ENCODE measurements at regions not wholly inside any gene's neighbourhood (a gene's known extent, or its start where the extent isn't known, plus 50 kb on each side); places are given as distances from the start of the nearest gene placed in this dataset.

- no peaks in the 10 kb centered on the region; the same call in 2 of the 3 replicates for H3K36me3 Mint-ChIP-seq (ENCODE audit: low read depth)
- H3F3A ChIP-seq (replicated peaks; ENCODE audit: low read depth) = no peaks in the 10 kb centered on the region
- H3K4me3 ChIP-seq = no peak overlapping the region
- DNase-seq (ENCODE audit: low spot score) (no peak), ATAC-seq (no peak)
- H3K4me3 Mint-ChIP-seq = no peak overlapping the region
- no peaks in the 10 kb centered on the region for H3K36me3 ChIP-seq (ENCODE audit: insufficient read depth)
- H3K79me2 ChIP-seq (replicated peaks; ENCODE audit: insufficient read depth) = no peaks in the 10 kb centered on the region
- H3K27ac Mint-ChIP-seq = no peak overlapping the region
- H3K27me3 ChIP-seq (ENCODE audit: insufficient read depth) = no peaks in the 10 kb centered on the region
- peaks cover 14% of the 10 kb centered on the region for H3K9me3 Mint-ChIP-seq
- no peaks in the 10 kb centered on the region for H4K20me1 ChIP-seq (replicated peaks; ENCODE audit: insufficient read depth)
- H3K4me2 ChIP-seq = no peak overlapping the region
- H3K27ac ChIP-seq (ENCODE audit: low read depth) = no peak overlapping the region
- H2AFZ ChIP-seq = no peak overlapping the region
- no peaks in the 10 kb centered on the region for H3K4me1 ChIP-seq (ENCODE audit: insufficient read depth)
- no peak for TF ChIP-seq ZNF331 (CRISPR knock-in tag; IDR thresholded peaks at IDR 0.05; ENCODE audit: low read depth)
- no peak for TF ChIP-seq ETS1 (IDR thresholded peaks at IDR 0.05)
- no peak for TF ChIP-seq POLR2AphosphoS5 (IDR thresholded peaks at IDR 0.05; ENCODE audit: low read depth)
- TF ChIP-seq REST (IDR thresholded peaks at IDR 0.05; ENCODE audit: unreplicated experiment) = no peak
- no peak for TF ChIP-seq STAT1 (IDR thresholded peaks at IDR 0.05; ENCODE audit: unreplicated experiment)
- TF ChIP-seq CREB1 (CRISPR knock-in tag; IDR thresholded peaks at IDR 0.05; ENCODE audit: low read depth) = no peak
- no peak for TF ChIP-seq EZH2 (IDR thresholded peaks at IDR 0.05; ENCODE audit: low read depth, unreplicated experiment)
- TF ChIP-seq NANOG (IDR thresholded peaks at IDR 0.05; ENCODE audit: borderline replicate concordance) = no peak
- no peak for TF ChIP-seq ZNF114 (CRISPR knock-in tag; IDR thresholded peaks at IDR 0.05)
- no peak for TF ChIP-seq JUNB (IDR thresholded peaks at IDR 0.05; ENCODE audit: unreplicated experiment)
- TF ChIP-seq ZNF462 (CRISPR knock-in tag; IDR thresholded peaks at IDR 0.05) = no peak
- TF ChIP-seq CTCF (conservative IDR thresholded peaks at IDR 0.05; ENCODE audit: low read depth in 2 of 2) = no peak
- H3K4me1 Mint-ChIP-seq = no peaks in the 10 kb centered on the region
- H3K27me3 Mint-ChIP-seq (ENCODE audit: insufficient read depth, low read depth, poor library complexity) = peaks cover 2% of the 10 kb centered on the region
- peaks cover under 1% of the 10 kb centered on the region; the same call in 1 of the 2 replicates for H3K9me2 ChIP-seq (ENCODE audit: insufficient read depth)
These were observed 169.2 kb upstream of the IRS2 start for GRCh38 chr13:109955598-109955997.
